LHCN-M2 (cell line): ENCODE measurements at regions not wholly inside any gene's neighbourhood (a gene's known extent, or its start where the extent isn't known, plus 50 kb on each side); places are given as distances from the start of the nearest gene placed in this dataset.
A peak's percentile ranks its signal among the peaks of the same experiment; 100 is the strongest.

Experiments used
- DNase-seq: peaks from one replicate; pipeline ENCODE4 v3.0.0-alpha.2; 2012; ENCODE audit warnings: low read depth

DNA sequence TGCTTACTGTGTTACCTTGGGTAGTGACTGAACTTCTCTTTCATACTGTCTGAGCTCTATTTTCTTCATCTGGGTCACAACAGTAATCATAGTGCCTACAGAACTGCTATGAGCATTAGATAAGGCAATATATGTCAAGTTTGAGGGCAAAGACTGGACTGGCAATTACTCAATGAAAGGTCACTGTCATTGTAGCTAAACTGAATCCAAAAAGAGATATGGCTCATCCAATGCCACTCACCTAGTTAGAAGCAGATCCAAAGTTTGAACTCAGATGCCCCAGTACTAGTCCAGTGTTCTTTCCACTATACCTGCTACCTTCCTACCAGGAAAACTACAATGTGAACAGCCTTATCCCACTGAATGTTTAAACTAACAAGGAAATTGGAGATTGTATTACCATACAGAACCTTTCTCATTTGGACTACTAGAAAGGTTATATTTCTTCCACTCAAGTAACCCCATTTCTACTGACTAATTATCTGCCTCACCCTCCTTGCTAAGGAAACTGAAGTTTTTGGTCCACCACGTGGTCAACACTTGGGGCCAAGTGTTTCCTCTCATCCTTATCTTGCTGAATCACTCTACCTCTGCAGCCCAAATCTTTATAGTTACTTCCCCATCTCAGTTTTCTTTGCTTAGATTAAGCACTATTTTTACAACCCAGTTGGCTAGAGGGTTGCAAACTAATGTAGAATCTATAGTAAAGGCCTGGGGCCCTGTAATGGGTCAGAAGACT, 202.3 kb upstream of the LPP start:
- DNase-seq, result no peak

DNA sequence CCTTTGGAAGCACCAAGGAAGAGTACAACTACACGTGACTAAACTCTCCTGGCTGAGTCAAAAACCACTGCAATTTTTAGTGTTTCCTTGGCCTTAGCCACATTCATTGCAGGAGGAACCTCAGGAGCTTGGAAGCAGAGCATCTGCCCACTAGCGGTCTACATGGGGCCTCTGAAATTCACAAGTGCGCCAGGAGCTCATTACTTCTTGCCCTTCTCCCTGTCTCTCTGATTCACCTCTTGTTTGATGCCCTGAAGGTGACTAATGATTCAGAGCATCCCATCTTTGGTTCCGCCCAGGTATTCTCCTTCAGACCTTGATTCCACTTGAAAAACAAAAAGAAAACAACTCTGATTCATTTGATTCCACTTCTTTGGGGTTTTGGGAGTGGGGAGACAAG, 201.1 kb upstream of the LPP start:
- no peak for DNase-seq

DNA sequence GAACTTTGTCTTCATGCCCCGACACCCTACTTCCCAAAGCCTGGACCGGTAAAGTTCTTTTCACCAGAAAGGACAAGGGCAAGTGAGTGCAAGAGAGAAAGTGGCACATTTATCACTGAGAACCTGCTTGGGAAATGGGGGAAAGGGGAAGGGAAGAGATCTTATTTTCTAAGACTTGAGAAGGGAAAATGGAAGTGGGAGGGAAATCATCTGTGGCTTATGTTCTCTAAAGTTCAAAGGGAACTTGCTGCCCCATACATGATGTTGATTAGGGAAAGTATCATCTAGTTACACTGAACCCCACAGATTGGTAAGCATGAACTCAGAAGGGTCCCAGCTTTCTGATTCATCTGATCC, 199.5 kb upstream of the LPP start:
- no peak for DNase-seq

DNA sequence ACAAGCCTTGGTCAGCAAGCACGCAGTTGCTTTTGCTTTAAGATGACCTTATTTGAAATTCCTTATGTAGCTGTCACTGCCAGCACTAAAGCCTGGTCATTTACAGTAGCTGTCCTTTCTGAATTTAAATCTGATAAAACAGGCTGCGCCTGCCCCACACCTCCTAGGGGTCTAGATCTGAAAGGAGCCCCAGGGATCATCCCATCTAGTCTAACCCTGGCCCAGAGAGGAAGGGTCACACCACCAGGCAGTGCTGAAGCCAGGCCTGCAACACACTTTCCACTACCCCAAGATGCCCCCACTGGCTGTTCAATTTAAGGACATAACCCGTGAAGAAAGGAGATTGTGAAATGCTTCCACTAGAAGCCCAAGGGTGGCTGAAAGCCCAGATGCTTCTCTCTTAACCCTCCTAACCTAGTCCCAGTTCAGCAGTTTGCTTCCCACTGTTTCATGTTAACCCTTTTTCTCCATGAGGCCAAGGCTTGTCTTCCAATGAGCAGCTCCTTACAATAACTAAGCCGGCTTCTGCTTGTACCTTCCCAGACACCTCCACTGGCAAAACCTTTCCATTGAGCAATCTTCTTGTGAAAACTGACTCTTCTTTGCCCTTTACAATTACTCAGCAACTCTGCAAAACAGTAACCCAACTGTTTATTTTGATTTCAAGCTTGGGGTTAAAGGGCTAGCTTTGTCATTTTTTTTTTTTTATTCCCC, 198.9 kb upstream of the LPP start:
- DNase-seq, result peak; percentile 82

DNA sequence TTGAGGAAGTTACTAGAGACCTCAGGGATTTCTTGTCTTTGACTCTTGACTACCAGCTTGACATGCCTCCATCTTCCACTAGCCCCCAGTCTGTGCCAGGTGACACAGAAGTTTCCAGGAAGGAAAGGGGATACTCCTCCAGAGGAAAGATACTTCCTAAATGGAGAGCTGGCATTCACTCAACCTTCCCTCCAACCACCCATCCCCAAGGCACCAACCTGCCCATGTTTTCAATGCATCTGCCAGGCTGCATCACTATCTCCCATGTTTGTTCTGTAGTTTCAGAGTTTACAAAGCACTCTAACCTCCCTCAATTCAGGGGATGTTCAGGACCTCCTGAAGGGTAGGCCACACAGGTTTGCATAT, 198.4 kb upstream of the LPP start:
- DNase-seq, result no peak

DNA sequence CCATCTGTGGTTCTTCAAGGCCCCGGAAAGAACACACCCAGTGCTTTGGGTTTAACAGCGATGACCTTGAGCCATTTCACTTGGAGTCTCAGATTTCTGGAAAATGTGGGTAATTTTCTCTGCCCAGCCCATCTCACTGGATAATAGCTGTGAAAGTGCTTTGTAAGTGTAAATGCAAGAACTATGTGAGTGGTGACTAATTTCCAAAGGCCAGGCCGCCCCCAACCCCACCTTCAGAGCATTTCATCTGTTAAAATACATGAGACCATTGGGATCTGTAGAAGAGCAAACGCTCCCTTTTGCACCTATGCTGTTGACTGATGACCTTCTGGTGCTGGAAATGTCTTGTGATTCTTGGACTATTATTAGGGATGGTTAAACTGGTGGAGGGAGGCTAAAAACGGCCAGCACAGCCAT, 196.8 kb upstream of the LPP start:
- no peak for DNase-seq

DNA sequence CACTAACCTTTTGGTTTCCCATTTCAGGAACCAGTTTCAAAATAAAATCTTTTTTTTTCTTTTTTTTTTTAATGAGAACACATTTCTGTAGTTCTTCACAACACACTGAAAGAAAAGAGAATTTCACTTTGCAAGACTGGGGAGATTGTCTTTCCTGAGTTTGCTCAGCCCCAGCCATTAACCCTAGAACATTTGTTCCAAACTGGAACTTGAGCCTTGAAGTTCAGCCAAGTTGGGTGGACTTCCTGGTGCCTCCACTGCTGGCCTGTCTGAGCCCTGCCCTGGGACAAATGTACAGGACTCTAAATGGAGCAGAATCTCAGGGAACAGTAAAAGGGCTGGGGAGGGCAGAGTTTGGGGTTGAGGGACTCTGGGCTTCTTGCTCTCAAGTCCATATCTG, 196.4 kb upstream of the LPP start:
- DNase-seq, result no peak

DNA sequence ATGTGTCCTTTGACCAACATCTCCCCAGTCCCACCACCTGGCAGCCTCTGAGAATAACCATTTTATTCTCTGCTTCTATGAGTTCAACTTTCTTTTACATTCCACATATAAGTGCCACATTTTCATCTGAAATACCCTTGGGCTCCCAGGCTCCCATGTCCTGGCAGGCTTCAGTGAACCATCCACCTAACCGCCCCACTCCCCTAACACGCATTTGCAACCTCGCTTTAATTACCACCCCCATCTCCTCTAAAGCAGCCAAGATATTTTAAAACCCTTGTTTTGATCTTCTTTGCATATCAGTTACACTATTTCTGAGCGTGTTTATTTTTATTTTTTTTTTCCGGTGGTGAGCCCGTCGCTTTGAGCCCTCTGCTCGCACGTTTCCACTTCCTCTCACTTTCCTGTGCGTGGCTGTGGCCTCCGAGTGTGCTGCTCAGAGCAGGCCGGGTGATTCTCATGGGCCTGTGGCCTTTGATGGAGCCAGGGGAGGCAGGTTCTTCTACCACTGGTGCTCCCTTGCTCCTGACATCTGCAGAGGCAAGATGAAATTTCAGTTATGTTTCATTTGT, 195.4 kb upstream of the LPP start:
- no peak for DNase-seq

DNA sequence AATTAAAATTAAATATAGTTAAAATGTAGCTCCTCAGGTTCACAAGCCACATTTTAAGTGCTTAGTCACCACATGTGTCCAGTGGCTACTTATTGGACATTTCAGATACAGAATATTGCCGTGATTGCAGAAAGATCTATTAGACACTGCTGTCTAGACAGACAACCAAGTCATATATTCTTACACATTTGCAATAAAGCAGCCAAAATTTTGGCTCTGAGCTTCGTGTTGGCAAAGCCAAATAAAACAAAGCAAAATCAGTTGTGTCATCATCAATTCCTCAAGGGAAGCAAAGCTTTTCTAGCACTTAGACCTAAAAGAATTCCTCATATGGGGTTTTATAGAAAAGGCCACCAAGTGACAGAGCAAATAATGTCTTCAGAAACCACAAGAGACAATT, 193.1 kb upstream of the LPP start:
- no peak for DNase-seq

DNA sequence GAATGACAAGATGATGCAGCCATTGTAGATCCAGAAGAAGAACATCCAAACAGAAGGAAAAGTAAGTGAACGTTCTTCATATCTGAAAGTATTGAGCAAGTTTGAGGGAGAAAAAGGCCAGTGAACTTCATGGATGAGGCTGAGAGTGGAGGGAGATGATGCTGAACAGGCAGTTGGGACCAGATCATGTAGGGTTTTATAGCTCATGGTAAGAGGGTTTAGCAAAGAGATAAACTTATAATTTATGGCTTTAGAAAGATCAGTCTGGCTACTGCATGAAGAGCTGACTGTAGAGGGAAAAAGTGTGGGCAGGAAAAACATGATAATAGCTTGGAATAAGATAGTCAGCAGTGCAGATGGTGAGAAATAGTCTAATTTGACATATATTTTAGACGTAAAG, 192.6 kb upstream of the LPP start:
- DNase-seq, result no peak

DNA sequence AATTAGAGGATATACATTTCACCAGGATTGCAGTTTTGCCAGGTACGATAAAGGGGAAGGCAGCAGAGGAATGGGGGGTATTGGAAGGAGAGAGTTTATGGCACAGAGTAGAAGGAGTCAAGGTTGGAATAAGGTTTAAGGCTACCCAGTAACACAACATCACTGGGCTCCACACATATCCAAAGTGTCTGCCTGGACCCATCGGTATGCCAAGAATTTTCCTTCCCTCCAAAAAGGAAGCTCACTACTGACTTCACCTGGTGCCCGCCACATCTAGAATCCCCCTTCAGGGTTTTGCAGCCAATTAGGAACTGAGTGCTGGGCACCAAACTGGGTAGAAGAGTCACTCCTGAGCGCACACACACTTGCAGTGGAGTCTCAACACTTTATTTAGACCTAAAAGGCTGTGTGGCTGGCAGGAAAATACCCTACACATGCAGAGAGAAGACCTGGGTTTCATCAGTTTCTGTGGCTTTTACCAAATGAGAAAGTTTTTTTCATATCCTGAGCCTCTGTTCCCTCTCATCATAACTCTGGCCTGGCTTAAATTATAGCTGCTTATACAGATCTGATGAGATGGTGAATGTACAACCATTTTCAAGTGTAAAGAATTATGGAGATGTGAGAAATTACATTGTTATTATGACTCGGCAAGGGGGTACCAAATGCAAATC, 190.8 kb upstream of the LPP start:
- DNase-seq, result no peak

DNA sequence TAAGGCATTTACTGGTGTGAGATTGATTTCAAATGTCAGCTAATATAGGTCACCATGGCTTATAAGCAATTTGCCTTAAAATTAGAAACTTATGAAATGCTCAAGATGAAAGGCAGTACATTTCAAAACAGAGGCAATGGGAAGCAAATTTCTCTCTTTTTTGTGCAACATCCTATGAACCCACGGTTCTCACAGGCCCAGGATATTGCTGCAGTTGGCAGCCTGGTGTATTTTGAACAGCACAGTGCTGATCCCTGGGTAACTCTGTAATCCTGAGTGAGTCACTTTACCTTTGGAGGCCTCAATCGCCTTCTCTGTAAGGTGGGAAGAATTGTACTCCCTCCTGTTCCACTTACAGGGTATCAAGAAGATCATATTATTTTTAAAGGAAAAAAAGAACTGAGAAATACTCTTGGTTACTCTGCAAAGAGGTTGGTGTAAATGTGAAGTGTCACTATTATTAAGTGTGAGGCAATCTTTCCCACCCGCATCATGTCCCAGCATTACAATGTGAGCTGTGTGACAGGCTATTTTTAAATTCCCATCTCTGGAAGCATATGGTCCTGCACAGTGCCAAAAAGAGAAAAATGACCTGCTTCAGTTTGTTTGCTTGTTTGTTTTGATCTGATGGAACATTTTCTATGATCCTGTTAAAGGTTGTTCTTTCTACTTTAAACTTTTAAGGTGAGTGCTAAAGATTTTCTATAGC, 190.1 kb upstream of the LPP start:
- no peak for DNase-seq

DNA sequence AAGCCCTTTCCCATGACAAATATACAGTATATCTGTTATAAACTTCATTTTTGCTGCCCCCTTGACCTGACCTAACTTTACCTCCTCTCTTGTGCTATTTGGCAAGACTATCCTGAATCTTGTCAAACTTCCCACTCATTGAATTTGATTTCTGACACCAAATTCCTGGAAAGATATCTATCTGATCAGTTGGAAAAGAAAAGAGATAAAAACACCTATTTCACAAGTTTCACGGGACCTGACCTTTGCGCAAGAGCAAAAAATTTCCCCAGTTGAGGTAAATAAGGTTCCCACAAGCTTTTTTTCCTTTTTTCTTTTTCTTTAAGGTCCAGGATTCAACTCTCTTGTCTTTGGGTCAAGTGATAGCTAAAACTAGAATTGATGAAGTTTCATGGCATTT, 189.2 kb upstream of the LPP start:
- no peak for DNase-seq

DNA sequence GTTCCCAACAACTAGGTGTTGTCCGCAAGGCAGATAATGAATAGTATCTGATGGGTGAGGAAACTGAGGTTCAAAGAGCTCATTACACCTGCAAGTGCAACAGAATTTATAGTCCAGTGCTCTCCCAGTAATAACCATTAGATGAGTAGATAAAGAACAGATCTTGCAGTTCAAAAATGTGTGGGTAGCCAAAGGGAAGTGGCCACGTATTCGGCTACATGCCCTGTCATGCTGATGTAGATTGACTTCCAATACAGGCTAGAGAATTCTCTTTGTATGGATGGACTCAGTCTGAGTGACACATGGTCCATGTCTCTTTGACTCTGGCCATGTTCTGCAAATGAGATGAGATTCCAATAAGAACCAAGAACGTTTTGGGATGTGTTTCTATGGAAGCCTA, 187.9 kb upstream of the LPP start:
- DNase-seq, result no peak

DNA sequence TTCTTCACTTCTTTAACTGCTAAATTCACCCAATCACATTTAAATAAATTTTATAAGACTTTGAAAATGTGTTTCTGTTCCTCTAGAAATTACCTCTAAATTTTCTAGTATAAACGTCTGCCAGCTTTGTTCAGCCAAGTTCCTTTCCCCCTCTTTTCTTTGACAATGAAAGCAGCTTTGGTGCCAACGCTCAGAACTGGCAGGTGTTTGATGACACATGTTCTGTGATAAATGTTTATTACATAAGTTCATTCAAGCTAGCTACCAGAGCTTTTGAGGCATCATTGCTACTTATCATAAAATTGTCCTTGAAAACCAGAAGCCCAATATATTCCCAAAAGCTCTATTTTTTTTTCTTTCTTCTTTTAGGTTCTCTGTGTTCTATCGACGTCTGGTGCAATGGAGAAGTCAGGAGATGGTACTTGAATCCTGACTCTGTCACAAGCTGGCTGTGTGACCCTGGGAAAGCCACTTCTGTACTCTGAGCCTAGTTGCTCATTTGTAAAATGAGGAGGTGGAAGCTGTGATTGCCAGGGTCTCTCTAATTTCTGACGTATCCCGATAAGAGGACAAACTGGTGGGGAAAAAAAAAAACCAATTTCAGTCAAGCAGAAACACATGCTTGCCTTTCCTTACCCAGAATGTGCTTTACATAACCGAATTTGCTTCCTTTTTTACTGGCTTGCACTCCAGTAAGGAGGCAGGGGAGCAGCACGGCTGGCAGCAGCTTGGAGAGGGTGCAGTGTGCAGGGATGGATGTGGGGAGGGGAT, 187.1 kb upstream of the LPP start:
- peak; percentile 46 for DNase-seq

DNA sequence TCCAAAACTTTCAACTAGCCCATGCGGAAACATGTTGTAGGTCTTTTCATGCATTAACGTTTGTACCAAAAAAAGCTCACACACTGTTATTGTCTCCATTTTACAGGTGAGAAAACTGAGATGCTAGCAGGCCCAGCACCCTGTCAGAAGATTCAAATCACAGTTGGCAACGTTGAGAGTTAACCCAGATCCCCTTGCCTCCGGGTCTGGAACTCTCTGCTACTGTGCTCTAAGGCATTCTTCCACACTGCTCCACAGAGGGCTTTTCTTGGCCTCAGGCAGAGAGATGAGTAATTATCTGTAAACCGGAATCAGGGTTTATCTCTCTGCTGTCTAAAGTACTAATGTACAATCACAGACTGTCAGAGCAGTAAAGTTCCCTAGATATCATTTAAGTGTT, 186.0 kb upstream of the LPP start:
- no peak for DNase-seq

DNA sequence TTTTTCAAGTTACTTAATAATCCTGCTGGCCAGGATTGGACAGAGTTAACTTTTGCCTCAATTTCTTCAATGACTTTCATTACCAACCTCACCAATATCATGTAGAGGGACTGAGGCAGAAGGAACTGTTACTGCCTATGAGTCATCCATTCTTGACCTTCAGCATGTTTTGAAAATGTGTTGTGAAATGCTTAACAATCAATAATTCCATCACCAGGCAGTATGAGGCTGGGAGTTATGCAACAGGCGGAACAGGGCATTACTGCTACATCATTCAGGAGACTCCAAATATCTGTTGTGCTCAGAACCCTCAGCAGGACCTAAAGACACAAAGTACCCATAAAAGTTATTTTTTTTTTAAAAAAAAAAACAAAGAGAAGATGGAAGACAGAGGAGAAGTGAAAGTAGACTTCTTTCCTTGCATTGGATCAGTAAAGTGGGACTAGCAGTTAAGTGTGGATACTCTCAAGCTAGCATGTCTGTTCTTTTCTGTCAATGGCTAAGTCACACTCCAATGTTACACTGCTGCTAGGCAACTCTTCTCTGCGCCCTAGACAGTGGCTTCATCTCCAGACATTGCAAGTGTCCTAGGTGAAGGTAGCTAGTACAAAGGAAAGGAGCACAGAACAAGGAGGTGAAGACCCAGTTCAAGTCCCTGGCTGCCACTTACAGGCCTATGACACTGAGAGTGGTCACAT, 184.9 kb upstream of the LPP start:
- DNase-seq, result peak; percentile 45

DNA sequence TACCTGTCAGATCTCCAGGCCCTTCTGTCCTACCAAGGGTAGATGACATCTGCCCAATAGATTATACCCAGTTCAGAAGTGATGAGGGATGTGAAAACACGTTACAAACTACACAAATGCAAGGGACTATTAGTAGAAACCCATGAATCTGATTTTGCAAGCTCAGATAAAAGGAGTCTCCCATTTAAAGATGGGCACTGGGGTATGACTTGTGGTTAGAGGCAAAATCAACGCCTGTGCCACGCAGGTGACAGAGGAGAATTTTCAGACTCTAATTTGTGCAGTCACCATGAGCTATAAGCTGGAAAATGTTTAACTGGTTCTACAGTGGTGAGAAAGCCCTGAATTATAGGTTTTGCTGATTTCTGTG, 184.4 kb upstream of the LPP start:
- DNase-seq, result no peak

DNA sequence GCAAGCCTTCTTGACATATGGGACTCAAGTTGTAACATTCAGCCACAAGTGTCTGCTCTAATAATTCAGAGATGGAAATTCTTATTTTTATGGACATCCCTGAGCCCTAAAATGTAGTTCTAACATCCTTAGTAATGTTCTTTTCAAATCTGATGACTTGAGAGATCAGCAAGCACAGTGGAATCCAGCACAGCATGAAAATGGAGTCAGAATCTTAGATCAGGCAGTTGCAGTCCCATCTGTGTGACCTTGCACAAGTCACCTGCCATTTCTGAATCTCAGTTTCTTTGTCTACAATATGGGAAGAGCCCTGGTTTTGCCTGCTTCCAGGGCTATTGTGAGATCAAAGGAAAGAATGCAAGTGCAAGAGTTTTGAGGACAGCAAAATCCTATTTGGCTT, 183.9 kb upstream of the LPP start:
- DNase-seq, result no peak

DNA sequence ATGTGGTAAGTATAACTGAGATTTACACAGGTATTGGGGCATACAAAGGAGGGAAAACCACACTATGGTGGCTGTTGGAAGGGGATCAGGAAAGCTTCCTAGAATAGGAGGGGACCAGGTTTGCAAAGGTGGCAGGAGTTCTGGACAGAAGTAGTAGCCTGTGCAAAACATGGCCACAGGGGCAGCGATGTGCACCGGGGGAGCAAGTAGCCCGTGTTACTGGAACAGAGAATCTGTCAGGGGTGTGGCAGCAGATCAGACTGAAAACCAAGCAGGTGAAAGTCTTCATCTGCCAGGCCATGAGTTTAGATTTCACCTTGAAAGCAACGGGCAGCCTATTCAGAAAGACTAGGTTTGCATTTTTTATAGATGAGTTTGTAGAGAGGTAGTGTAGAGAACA, 182.3 kb upstream of the LPP start:
- DNase-seq, result no peak

DNA sequence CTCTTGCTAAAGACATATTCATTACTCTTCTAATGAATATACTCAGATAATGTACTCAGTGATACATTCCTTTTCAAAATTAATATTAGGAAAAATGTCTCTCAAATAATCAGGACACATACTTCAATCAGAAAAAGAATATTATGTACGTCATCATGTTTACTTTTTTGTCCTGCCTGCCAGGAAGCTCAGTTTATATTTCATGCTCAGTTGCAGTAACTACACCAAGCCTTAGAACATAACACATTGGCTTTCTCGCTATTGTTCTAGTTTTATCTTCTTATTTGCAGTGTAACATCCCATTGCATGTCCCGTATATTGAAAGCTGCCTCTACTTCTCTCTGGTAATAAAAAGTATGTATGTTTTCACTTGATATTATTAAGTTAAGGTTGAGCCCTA, 181.5 kb upstream of the LPP start:
- no peak for DNase-seq
